ENCODE measurements at regions not wholly inside any gene's neighbourhood (a gene's known extent, or its start where the extent isn't known, plus 50 kb on each side); places are given as distances from the start of the nearest gene placed in this dataset.

GRCh38 chr7:18154726-18155125, 127.1 kb upstream of the PRPS1L1 start:
- no peak for DNase-seq

GRCh38 chr7:18157233-18157632, 129.6 kb upstream of the PRPS1L1 start:
- DNase-seq, result no peak

- DNase-seq, result no peak
These were observed 135.0 kb upstream of the PRPS1L1 start for GRCh38 chr7:18162657-18163056.

- DNase-seq, result no peak
These were observed 135.4 kb upstream of the PRPS1L1 start for GRCh38 chr7:18163091-18163490.

GRCh38 chr7:18165166-18165565, 137.5 kb upstream of the PRPS1L1 start:
- DNase-seq, result no peak

- no peak for DNase-seq
These were observed 138.4 kb upstream of the PRPS1L1 start for GRCh38 chr7:18166002-18166401.

GRCh38 chr7:18167815-18168214, 140.2 kb upstream of the PRPS1L1 start:
- DNase-seq, result no peak

GRCh38 chr7:18174996-18175395, 147.3 kb upstream of the PRPS1L1 start:
- DNase-seq, result no peak

GRCh38 chr7:18175801-18176450, 148.3 kb upstream of the PRPS1L1 start:
- DNase-seq, result no peak

GRCh38 chr7:18177129-18177814, 149.6 kb upstream of the PRPS1L1 start:
- no peak for DNase-seq

- DNase-seq, result no peak
These were observed 150.4 kb upstream of the PRPS1L1 start for GRCh38 chr7:18177815-18178660.

GRCh38 chr7:18179093-18179492, 151.4 kb upstream of the PRPS1L1 start:
- DNase-seq, result no peak

- DNase-seq, result no peak
These were observed 153.0 kb upstream of the PRPS1L1 start for GRCh38 chr7:18180685-18181084.

- DNase-seq, result no peak
These were observed 162.0 kb upstream of the PRPS1L1 start for GRCh38 chr7:18189500-18190126.

GRCh38 chr7:18191341-18191740, 163.7 kb upstream of the PRPS1L1 start:
- DNase-seq, result no peak

GRCh38 chr7:18191862-18192625, 164.4 kb upstream of the PRPS1L1 start:
- DNase-seq, result no peak

GRCh38 chr7:18194616-18195015, 167.0 kb upstream of the PRPS1L1 start:
- DNase-seq, result no peak

GRCh38 chr7:18196638-18197037, 169.0 kb upstream of the PRPS1L1 start:
- no peak for DNase-seq

- no peak for DNase-seq
These were observed 171.2 kb upstream of the PRPS1L1 start for GRCh38 chr7:18198868-18199267.

GRCh38 chr7:18200266-18200665, 172.6 kb upstream of the PRPS1L1 start:
- DNase-seq, result no peak

GRCh38 chr7:18200855-18201254, 173.2 kb upstream of the PRPS1L1 start:
- DNase-seq, result no peak

GRCh38 chr7:18201350-18201749, 173.7 kb upstream of the PRPS1L1 start:
- DNase-seq, result no peak

All from NCI-H1436 treated with DMSO at 0.1 percent for 48 hours (cell line).